HFF-Myc (cell line): ENCODE measurements at regions not wholly inside any gene's neighbourhood (a gene's known extent, or its start where the extent isn't known, plus 50 kb on each side); places are given as distances from the start of the nearest gene placed in this dataset.

Experiments
- DNase-seq: peaks from one replicate; pipeline ENCODE4 v3.0.0-alpha.2; 2011; ENCODE audit warnings: low read depth; ENCODE audit errors: extremely low read depth
- H3K4me3 ChIP-seq: replicated peaks from 2 replicates; pipeline ENCODE4 v1.5.1; 2011; ENCODE audit warnings: low read depth, mild to moderate bottlenecking, control low read depth, low read length
- TF ChIP-seq, protein P1 (sequence below): IDR thresholded peaks from 2 replicates; pipeline ENCODE4 v1.5.1; 2012; ENCODE audit warnings: mild to moderate bottlenecking, low read depth, low read length, control low read depth; ENCODE audit errors: missing control alignments

DNA sequence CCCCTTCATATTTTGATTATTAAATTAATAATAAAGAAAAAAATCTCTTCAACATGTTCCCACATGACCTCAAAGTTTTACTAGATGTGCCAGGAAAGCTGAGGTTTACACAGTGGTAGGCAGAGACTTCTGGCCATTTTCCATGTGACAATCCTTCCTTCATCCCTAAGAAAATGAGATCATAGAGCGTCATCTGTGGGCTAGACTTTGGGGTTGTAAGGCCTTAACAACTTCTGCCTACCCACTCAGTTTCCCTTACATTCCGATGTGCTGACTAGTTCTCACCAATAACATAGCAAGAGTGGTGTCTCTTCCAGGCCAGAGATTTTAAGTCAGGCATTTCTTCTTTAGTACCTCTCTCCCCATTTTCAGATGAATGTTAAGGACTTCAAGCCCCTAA lies 171.1 kb upstream of the PHF14 start:
- DNase-seq = no peak

DNA sequence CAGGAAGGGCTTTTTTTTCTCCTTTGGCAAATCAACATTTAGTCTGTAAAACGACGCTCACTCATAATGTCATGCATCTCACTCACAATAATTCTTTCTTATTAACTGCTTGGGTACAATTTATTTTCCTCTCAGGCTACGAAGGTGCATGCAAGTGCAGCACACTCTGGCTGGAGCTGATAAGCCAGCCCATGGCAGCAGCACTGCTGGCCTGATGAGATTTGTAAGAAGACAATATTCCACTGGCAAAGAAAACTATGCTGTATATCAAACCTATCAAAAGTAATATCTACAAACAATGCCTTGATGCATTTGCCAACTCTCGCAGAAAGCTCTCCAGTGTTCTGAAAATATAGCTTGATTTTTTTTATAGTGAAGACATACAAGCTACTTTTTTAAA lies 170.0 kb upstream of the PHF14 start:
- no peak for DNase-seq
- TF ChIP-seq, protein P1, sequence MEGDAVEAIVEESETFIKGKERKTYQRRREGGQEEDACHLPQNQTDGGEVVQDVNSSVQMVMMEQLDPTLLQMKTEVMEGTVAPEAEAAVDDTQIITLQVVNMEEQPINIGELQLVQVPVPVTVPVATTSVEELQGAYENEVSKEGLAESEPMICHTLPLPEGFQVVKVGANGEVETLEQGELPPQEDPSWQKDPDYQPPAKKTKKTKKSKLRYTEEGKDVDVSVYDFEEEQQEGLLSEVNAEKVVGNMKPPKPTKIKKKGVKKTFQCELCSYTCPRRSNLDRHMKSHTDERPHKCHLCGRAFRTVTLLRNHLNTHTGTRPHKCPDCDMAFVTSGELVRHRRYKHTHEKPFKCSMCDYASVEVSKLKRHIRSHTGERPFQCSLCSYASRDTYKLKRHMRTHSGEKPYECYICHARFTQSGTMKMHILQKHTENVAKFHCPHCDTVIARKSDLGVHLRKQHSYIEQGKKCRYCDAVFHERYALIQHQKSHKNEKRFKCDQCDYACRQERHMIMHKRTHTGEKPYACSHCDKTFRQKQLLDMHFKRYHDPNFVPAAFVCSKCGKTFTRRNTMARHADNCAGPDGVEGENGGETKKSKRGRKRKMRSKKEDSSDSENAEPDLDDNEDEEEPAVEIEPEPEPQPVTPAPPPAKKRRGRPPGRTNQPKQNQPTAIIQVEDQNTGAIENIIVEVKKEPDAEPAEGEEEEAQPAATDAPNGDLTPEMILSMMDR = no peak
- H3K4me3 ChIP-seq = no peak overlapping the region

More for the DNA sequence above, 171.1 kb upstream of the PHF14 start:
- TF ChIP-seq, protein P1 = no peak
- no peak overlapping the region for H3K4me3 ChIP-seq

DNA sequence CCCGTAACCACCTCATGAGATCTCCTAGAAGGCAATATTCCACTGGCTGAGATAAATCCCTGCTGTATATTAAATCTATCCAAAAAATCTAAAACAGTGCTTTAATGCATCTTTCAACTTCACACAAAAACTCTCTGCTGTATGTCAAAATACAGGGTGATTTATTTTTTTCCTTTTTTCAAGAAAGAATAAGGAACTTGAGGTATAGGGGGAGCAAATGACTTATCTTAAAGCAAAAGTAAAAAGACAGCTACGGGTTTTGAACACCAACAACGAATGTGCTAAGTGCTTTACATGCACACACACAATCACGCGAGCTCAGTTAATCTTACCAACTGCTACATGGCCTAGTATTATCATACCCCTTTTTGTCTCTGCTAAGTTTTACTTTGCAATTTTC lies 168.9 kb upstream of the PHF14 start:
- DNase-seq = no peak
- TF ChIP-seq, protein P1 = no peak
- H3K4me3 ChIP-seq = no peak overlapping the region

DNA sequence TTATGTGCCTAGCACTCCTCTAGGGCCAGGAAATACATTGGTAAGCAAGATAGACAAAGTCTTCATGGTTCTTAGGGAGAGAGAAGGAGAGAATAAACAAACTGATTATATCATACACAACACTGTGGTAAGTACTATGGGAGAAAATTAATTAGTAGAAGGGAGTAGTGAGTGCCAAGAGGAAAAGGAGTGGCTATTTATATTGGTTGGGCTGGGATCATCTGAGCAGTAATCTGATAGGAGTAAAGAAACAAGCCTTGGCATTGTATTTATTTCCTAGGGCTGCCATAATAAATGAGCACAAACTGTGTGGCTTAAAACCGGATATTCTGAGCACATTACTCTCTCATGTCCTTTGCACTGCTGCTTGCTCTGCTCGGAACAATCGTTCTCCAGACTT lies 158.1 kb upstream of the PHF14 start:
- H3K4me3 ChIP-seq = no peak overlapping the region
- no peak for DNase-seq
- TF ChIP-seq, protein P1 = no peak

DNA sequence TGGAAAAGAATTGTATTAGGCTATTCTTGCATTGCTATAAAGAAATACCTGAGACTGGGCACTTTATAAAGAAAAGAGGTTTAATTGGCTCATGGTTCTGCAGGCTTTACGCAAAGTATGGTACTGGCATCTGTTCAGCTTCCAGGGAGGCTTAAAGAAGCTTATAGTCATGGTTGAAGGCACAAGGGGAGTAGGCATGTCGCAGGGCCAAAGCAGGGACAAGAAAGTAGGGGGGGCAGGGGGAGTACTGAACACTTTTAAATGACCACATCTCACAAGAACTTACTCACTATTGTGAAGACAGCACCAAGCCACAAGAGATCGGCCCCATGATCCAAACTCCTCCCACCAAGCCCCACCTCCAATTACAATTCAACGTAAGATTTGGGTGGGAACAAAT lies 152.5 kb upstream of the PHF14 start:
- no peak for DNase-seq
- TF ChIP-seq, protein P1 = no peak
- no peak overlapping the region for H3K4me3 ChIP-seq

DNA sequence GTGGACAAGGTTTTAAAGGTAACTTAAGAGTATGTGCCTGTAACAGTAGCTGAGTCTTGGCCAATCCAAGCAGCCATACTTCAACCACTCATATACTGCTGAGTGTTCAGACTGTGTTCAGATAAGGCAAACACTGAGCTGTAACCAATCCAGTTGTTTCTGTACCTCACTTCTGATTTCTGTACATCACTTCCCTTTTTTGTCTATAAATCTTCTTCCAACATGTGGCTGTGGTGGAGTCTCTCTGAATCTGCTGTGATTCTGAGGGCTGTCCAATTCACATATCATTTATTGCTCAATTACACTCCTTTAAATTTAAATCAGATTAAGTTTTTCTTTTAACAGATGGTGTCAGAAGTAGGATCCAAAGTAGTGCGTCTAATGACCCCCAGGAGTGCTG lies 149.5 kb upstream of the PHF14 start:
- DNase-seq = no peak
- no peak overlapping the region for H3K4me3 ChIP-seq
- TF ChIP-seq, protein P1 = no peak

DNA sequence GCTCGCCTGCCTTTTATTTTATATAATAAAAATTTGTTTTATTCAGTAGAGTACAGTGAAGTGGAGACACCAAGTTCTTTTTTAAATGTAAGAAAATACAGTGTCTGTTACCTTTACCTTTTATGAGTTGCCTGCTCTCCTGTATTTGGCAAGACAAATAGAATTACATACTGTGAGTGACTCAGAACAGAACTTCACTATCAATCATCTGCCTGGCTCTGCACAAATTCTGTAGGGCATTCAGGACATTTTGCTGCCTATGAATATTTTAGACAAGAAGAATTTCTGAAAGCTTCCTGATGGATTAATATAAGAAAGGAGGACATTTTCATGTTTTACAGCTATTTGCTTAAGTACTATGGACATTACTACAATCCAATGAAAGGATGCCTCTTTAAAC lies 135.4 kb upstream of the PHF14 start:
- no peak for DNase-seq
- no peak overlapping the region for H3K4me3 ChIP-seq

More for the DNA sequence above, 135.4 kb upstream of the PHF14 start:
- TF ChIP-seq, protein P1 = no peak
